HCT116 (cell line): ENCODE measurements at regions not wholly inside any gene's neighbourhood (a gene's known extent, or its start where the extent isn't known, plus 50 kb on each side); places are given as distances from the start of the nearest gene placed in this dataset.

Experiments used
- ATAC-seq: fragments of 200-7000 bp; cut with Tn5 transposase; 2 replicates; pipeline ENCODE4 v1.9.1; 2020; ENCODE audit warnings: mild to moderate bottlenecking, moderate library complexity
- BruUV-seq: library from RNA; stranded (reverse); fragments of 400-500 nt; replicated peaks from 2 replicates; lab custom pipeline; 2021; lab: Mats Ljungman, UMichigan
- CTCF ChIA-PET: fragments of 300-600 bp; sonication (Branson Sonifier 250); formaldehyde crosslinking; loops from one replicate; lab custom pipeline; 2021; ENCODE audit warnings: antibody characterized with exemption; lab: Charles Lee
- POLR2A ChIA-PET: fragments of 300-600, 350-600 bp; sonication (Branson Sonifier 250); formaldehyde crosslinking; loops from one replicate; lab custom pipeline; 2021; ENCODE audit warnings: antibody characterized with exemption; lab: Charles Lee
- RAD21 ChIA-PET, 2 experiments: fragments of 300-600 bp; sonication (Branson Sonifier 250); formaldehyde crosslinking; loops; one replicate each; lab custom pipeline; 2023; ENCODE audit warnings: low total read pairs in 2 of 2; ENCODE audit not compliant: uncharacterized antibody in 2 of 2, unreplicated experiment in 2 of 2, low non-redundant PET in 1 of 2; lab: Charles Lee
- DNase-seq: peaks from one replicate; pipeline ENCODE4 v3.0.0-alpha.2; 2010; ENCODE audit warnings: low read depth, low spot score
- H2AFZ ChIP-seq: fragments of 200-600 bp; shearing (Covaris generic), sonication (generic); 2 replicates; pipeline ENCODE4 v1.6.1; 2017; ENCODE audit warnings: low read depth, mixed run types, mixed read lengths, antibody characterized with exemption, low read length; ENCODE audit not compliant: poor library complexity, severe bottlenecking
- H3K27ac ChIP-seq: 2 replicates; pipeline ENCODE4 v1.5.1; 2012; ENCODE audit warnings: low read depth, low read length
- H3K27me3 ChIP-seq: fragments of 200-600 bp; sonication (generic); 2 replicates; pipeline ENCODE4 v1.6.1; 2016; ENCODE audit warnings: mixed run types, low read length, mixed read lengths; ENCODE audit not compliant: insufficient read depth
- H3K36me3 ChIP-seq, 2 experiments: fragments of 200-500 bp in 1 of 2; fragments of 200-600 bp in 1 of 2; sonication (Bioruptor generic) in 1 of 2; sonication (generic) in 1 of 2; 2 replicates each; pipeline versions ENCODE4 v1.5.1 to v1.6.1; 2014 to 2016; ENCODE audit warnings: low read length in 2 of 2, inconsistent platforms in 1 of 2, mixed read lengths in 1 of 2, mixed run types in 1 of 2; ENCODE audit not compliant: insufficient read depth in 2 of 2, control insufficient read depth in 1 of 2
- H3K4me1 ChIP-seq, 2 experiments: fragments of 200-600 bp in 1 of 2; sonication (generic) in 1 of 2; 2 replicates each; pipeline versions ENCODE4 v1.5.1 to v1.6.1; 2012 to 2017; ENCODE audit warnings: low read length in 2 of 2, inconsistent platforms in 1 of 2, mild to moderate bottlenecking in 1 of 2, mixed read lengths in 1 of 2, mixed run types in 1 of 2, moderate library complexity in 1 of 2; ENCODE audit not compliant: insufficient read depth in 2 of 2, control insufficient read depth in 1 of 2
- H3K4me2 ChIP-seq: fragments of 200-600 bp; sonication (generic); 2 replicates; pipeline ENCODE4 v1.6.1; 2017; ENCODE audit warnings: mixed run types, low read length, mixed read lengths
- H3K4me3 ChIP-seq, 2 experiments: fragments of 200-600 bp in 1 of 2; sonication (generic) in 1 of 2; replicated peaks in 1 of 2; 2 replicates each; pipeline ENCODE4 v1.5.1; 2011 to 2016; ENCODE audit warnings: low read length in 2 of 2, control low read depth in 1 of 2, low read depth in 1 of 2, mild to moderate bottlenecking in 1 of 2, mixed read lengths in 1 of 2, mixed run types in 1 of 2
- H3K79me2 ChIP-seq: fragments of 200-600 bp; sonication (generic); 2 replicates; pipeline ENCODE4 v1.6.1; 2017; ENCODE audit warnings: mild to moderate bottlenecking, mixed run types, low read length, moderate library complexity, mixed read lengths; ENCODE audit not compliant: insufficient read depth
- H3K9ac ChIP-seq: fragments of 200-600 bp; sonication (generic); 2 replicates; pipeline ENCODE4 v1.6.1; 2016; ENCODE audit warnings: low read length, mixed read lengths
- H3K9me2 ChIP-seq: fragments of 200-600 bp; sonication (generic), shearing (Covaris generic); 2 replicates; pipeline ENCODE4 v1.6.1; 2017; ENCODE audit warnings: mixed run types, mild to moderate bottlenecking, moderate library complexity; ENCODE audit not compliant: insufficient read depth
- H3K9me3 ChIP-seq, 2 experiments: fragments of 200-500 bp in 1 of 2; fragments of 200-600 bp in 1 of 2; sonication (Bioruptor generic) in 1 of 2; sonication (generic) in 1 of 2; 2 replicates each; pipeline ENCODE4 v1.6.1; 2014 to 2017; ENCODE audit warnings: low read length in 2 of 2, mixed read lengths in 2 of 2, inconsistent platforms in 1 of 2, low read depth in 1 of 2, mild to moderate bottlenecking in 1 of 2, mixed run types in 1 of 2, moderate library complexity in 1 of 2; ENCODE audit not compliant: control insufficient read depth in 1 of 2, insufficient read depth in 1 of 2
- H4K20me1 ChIP-seq: fragments of 200-600 bp; sonication (generic), shearing (Covaris generic); 2 replicates; pipeline ENCODE4 v1.6.1; 2017; ENCODE audit warnings: mixed run types, mild to moderate bottlenecking, moderate library complexity; ENCODE audit not compliant: insufficient read depth
- CEBPB ChIP-seq: IDR thresholded peaks from 2 replicates; pipeline ENCODE4 v1.6.1; 2012; ENCODE audit warnings: low read depth
- CTCF ChIP-seq, 3 experiments: fragments of 200-600 bp in 1 of 3; sonication (generic) in 1 of 3; IDR thresholded peaks in 2 of 3; conservative IDR thresholded peaks in 1 of 3; 2 replicates each; pipeline ENCODE4 v1.5.1; 2012 to 2017; ENCODE audit warnings: low read depth in 2 of 3, low read length in 2 of 3, antibody characterized with exemption in 1 of 3, borderline replicate concordance in 1 of 3, control low read depth in 1 of 3, mild to moderate bottlenecking in 1 of 3, mixed read lengths in 1 of 3, mixed run types in 1 of 3, moderate library complexity in 1 of 3; ENCODE audit not compliant: insufficient read depth in 1 of 3
- FOSL1 ChIP-seq: IDR thresholded peaks from 2 replicates; pipeline ENCODE4 v1.6.1; 2012; ENCODE audit warnings: low read depth
- POLR2AphosphoS5 ChIP-seq: IDR thresholded peaks from 2 replicates; pipeline ENCODE4 v1.6.1; 2011; ENCODE audit warnings: mild to moderate bottlenecking, low read depth, low read length, moderate library complexity
- RAD21 ChIP-seq: IDR thresholded peaks from 2 replicates; pipeline ENCODE4 v1.6.1; 2012; ENCODE audit warnings: low read depth, mild to moderate bottlenecking
- REST ChIP-seq: IDR thresholded peaks from 2 replicates; pipeline ENCODE4 v1.6.1; 2012; ENCODE audit warnings: low read depth
- SIN3A ChIP-seq: IDR thresholded peaks from 2 replicates; pipeline ENCODE4 v1.6.1; 2012; ENCODE audit warnings: low read depth
- SP1 ChIP-seq: IDR thresholded peaks from 2 replicates; pipeline ENCODE4 v1.6.1; 2012; ENCODE audit warnings: low read depth
- TCF7L2 ChIP-seq: IDR thresholded peaks from 2 replicates; pipeline ENCODE4 v1.7.0; 2011; ENCODE audit warnings: borderline replicate concordance, inconsistent platforms; ENCODE audit not compliant: insufficient read depth, insufficient read length; ENCODE audit errors: extremely low read depth
- ZNF274 ChIP-seq: fragments of 200-500 bp; sonication (Bioruptor generic); IDR thresholded peaks from 2 replicates; pipeline ENCODE4 v1.6.1; 2014; ENCODE audit warnings: mild to moderate bottlenecking, low read depth, low read length, inconsistent platforms
- intact Hi-C: fragments of 100-400 bp; cut with micrococcal nuclease; formaldehyde crosslinking; loops from 2 replicates; pipeline ENCODE4 v1.10.0; 2022
- TF ChIP-seq, protein P1 (sequence below): IDR thresholded peaks from 2 replicates; pipeline ENCODE4 v1.6.1; 2012
- TF ChIP-seq, protein P2 (sequence below): IDR thresholded peaks from 2 replicates; pipeline ENCODE4 v1.6.1; 2012

DNA sequence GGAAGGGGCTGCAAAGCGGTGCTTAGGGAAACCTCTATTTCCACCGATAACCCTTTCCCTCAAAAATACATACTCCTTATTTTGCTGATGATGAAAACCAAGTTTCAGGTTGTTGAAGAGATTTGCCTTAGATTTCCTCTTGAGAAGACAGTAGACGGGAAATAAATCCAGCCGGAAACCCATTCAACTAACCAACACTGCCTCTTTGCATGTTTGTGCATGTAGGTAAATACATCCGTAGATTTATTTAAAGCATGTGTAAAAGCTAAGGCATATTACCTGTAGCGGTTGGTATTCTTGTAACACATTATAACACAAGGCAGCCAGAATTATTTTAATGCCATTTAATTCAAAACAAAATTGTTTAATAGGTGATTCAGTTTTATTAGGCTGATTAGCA is 136.3 kb upstream of the SLC22A23 start:
- intact Hi-C loops = loop anchor here (1.0 kb wide), 1 partner anchor 50 kb away; no protein-coding TSS in a partner anchor
- Histone ChIP-seq H3K9me2 (no peaks in the 10 kb centered on the region), H3K4me2 (no peak overlapping the region), H3K9me3 (no peaks in the 10 kb centered on the region), H3K27me3 (no peaks in the 10 kb centered on the region), H3K79me2 (no peaks in the 10 kb centered on the region), H3K4me1 (peaks cover 0 to 10% of the 10 kb centered on the region in 2 experiments; a peak in 2 of 4 replicates), H4K20me1 (no peaks in the 10 kb centered on the region), H2AFZ (no peak overlapping the region), H3K4me3 (no peak overlapping the region), H3K27ac (no peak overlapping the region), H3K36me3 (no peaks in the 10 kb centered on the region), H3K9ac (no peak overlapping the region)
- DNase-seq (no peak), ATAC-seq (no peak)
- CTCF ChIA-PET = no interaction called here
- RAD21 ChIA-PET = no interaction called here
- TF ChIP-seq, protein P1, sequence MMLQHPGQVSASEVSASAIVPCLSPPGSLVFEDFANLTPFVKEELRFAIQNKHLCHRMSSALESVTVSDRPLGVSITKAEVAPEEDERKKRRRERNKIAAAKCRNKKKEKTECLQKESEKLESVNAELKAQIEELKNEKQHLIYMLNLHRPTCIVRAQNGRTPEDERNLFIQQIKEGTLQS = no peak
- TF ChIP-seq TCF7L2 (no peak), RAD21 (no peak), SP1 (no peak), FOSL1 (no peak), ZNF274 (no peak), CEBPB (no peak), SIN3A (no peak), REST (no peak), POLR2AphosphoS5 (no peak), CTCF (IDR thresholded peaks at IDR 0.05 in 2 of 3, conservative IDR thresholded peaks at IDR 0.05 in 1 of 3; ENCODE audit: borderline replicate concordance in 1 of 3, insufficient read depth in 1 of 3, low read depth in 2 of 3, low read length in 2 of 3) (no peak)
- TF ChIP-seq, protein P2, sequence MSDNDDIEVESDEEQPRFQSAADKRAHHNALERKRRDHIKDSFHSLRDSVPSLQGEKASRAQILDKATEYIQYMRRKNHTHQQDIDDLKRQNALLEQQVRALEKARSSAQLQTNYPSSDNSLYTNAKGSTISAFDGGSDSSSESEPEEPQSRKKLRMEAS = no peak
- no TSS peak for BruUV-seq
- POLR2A ChIA-PET = no interaction called here
